ENCODE measurements at regions not wholly inside any gene's neighbourhood (a gene's known extent, or its start where the extent isn't known, plus 50 kb on each side); places are given as distances from the start of the nearest gene placed in this dataset.

- TF ChIP-seq, protein P1, sequence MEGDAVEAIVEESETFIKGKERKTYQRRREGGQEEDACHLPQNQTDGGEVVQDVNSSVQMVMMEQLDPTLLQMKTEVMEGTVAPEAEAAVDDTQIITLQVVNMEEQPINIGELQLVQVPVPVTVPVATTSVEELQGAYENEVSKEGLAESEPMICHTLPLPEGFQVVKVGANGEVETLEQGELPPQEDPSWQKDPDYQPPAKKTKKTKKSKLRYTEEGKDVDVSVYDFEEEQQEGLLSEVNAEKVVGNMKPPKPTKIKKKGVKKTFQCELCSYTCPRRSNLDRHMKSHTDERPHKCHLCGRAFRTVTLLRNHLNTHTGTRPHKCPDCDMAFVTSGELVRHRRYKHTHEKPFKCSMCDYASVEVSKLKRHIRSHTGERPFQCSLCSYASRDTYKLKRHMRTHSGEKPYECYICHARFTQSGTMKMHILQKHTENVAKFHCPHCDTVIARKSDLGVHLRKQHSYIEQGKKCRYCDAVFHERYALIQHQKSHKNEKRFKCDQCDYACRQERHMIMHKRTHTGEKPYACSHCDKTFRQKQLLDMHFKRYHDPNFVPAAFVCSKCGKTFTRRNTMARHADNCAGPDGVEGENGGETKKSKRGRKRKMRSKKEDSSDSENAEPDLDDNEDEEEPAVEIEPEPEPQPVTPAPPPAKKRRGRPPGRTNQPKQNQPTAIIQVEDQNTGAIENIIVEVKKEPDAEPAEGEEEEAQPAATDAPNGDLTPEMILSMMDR (IDR thresholded peaks at IDR 0.05) = no peak
- no peak for TF ChIP-seq EZH2phosphoT487 (IDR thresholded peaks at IDR 0.05)
These were observed 141.5 kb upstream of the FIGN start for GRCh38 chr2:163877316-163877715.

Data from neural progenitor cell (in vitro differentiated cells).